ENCODE measurements at regions not wholly inside any gene's neighbourhood (a gene's known extent, or its start where the extent isn't known, plus 50 kb on each side); places are given as distances from the start of the nearest gene placed in this dataset.
"Not testable (repeated sequence)": the region's sequence is repeated elsewhere in the genome, so short reads cannot be mapped to it uniquely, and the experiment has no call there.

DNA sequence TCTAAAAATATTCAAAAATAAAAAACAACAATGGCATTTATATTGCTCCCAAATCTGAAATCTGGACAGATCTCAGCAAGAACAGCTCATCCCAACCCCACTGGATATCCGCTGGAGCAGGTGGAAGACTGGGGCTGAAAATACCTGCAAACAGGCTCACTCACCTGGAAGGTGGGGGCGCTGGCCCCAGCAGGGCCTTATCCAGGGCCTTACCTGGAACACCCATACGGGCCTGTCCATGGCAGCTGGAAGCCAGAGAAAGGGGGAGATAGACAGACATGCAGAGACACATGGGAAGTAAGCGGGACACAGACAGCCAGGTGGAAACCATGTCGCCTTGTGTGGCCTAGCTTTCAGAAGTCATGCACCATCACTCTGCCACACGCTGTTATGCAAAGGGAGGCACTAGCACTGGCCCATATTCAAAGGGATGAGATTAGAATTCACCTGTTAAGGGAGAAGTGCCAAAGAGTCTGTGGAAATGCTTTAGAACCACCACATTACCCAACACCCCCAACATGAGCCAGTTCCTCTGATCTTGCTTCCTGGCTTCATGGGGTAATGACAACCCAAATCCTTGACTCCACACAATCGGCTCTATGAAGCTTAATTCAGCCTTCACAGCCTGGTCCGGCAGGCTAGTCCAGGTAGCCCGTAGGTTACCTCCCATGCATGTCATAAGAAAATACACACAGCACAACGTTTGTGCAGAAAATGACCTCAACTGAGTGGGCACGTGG is 99.0 kb upstream of the CDYL start:
- no peak for DNase-seq

DNA sequence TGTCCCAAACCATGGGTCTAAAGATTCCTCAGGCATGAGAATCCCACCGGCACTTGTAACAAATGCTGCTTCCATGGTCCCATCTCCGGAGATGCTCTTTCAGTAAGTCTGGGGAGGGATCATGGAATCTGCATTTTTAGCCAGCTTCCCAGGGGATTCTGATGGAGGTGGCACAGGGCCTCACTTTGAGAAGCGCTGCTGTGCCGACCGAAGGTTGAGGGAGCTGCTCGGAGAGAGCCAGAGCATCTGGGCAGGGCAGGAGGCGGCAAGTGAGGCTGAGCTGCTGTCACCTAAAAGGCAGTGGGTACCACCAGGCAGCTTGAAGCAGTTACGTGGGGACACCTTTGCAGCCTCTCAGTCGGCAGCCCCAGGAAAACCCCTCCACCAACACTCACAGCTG is 100.2 kb upstream of the CDYL start:
- no peak for DNase-seq

DNA sequence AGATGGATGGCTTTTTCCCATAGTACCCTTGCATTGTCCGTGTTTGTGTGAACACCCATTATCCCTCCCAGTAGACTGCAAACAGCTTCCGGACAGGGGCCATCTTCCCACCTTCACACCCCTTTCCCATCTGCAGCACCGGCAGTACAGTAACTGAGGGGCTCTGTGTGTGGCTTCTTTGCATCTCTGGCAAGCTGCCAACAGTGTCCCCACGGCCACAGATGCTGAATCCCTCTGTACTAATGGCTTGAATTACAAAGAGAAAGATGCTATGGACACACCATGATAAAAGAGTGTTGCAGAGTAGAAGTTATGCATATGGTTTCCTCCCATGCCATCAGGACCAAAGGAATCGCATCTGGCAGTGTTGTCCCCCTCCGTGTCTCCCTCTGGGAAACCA is 101.1 kb upstream of the CDYL start:
- no peak for DNase-seq

DNA sequence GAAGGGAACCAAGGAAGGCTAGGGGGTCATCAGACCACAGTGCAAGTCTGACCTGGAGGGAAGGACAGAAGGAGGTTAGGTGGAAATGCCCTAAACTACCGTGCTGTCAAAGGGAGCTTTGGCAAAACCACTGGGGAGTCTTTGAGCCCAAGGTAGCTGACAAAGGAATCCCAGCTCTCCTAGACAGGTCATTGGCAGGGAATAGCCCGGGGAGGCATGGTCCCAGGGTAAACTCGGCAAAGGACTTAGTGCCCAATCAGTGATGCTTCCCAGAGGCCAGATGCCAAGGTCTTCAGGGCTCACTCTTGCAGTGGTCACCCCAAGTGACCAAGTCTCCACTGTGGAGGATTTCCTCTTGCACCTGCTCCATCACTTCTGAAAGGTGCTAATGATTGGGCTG is 102.3 kb upstream of the CDYL start:
- no peak for DNase-seq

DNA sequence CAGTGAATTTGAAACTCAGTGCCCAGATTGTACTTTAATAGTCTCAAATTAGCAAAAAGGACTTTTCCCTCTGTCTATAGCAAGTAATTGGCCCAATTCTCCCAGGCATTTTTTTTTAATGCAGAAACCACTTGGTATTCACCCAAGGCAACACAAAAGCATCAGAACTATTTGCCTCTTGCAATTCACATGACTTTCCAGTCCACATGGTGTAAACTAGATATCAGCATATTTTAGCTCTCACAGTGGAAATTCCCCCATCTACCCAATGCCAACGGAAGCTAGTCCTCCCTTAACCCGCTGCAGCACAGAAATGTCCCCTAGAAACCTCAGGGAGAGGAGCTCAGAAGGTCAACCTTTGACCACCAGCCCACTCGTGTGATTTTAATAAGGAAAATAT is 103.4 kb upstream of the CDYL start:
- no peak for DNase-seq

DNA sequence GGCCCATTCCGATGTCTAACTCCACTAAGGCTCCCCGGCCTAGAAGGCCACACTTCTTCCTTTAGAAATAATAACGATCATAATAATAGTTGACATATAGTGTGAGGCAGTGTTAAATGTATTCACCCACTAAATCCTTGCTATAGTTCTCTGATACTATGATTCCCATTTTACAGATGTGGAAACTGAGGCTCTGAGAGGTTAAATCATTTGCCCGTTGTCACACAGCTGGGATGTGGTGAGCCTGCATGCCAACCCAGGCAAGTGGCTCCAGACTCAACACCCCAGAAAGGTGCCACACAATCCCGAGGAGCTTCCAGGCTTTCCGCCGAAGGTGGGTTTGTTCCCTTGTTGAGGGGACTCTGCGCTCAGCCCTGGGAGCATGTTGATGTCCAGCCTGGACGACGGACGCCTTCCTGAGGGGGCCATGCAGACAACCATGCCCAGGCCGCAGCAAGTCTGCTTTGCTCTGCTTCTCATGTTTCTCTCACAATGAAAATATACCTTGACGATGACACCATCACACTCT is 104.6 kb upstream of the CDYL start:
- DNase-seq = no peak

DNA sequence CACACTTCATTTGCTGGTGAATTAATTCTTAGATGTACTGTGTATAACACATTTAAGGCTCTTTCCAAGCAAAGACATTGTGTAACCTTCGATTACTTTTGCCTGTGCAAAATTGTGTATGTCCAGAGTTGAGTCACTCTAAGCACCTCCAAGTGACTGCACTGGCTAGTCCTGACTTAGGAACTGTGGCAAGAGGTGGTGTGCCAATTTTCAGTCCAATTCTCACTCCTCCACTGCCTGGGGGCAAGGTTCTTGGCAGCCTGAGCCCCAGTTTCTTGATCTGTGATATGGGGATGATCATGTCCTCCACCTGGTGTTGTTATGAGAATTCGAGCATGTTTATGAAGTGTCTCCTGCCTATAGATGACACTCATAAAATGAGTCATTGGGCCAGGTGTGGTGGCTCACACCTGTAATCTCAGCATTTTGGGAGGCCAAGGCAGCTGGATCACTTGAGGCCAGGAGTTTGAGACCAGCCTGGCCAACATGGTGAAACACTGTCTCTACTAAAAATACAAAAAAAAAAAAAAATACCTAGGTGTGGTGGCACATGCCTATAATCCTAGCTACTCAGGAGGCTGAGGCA is 105.3 kb upstream of the CDYL start:
- DNase-seq = no peak

DNA sequence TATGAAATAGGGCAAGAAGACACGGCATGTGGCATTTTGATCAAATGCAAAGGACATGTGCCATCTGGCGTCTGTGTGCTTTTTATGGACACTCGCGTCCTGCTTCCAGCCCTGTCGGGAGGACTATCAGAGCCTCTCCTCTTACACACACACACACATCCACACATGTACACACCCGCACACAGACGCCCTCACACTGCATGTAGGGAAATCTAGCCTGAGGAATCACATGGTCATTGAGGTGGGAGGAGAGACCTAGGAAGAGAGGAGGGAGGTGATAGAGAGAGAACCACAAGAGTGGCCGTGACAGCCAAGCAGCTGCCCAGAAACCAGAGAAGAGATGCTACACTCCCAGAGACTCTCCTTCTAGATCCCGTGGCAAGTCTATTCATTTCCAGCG is 105.9 kb upstream of the CDYL start:
- no peak for DNase-seq

DNA sequence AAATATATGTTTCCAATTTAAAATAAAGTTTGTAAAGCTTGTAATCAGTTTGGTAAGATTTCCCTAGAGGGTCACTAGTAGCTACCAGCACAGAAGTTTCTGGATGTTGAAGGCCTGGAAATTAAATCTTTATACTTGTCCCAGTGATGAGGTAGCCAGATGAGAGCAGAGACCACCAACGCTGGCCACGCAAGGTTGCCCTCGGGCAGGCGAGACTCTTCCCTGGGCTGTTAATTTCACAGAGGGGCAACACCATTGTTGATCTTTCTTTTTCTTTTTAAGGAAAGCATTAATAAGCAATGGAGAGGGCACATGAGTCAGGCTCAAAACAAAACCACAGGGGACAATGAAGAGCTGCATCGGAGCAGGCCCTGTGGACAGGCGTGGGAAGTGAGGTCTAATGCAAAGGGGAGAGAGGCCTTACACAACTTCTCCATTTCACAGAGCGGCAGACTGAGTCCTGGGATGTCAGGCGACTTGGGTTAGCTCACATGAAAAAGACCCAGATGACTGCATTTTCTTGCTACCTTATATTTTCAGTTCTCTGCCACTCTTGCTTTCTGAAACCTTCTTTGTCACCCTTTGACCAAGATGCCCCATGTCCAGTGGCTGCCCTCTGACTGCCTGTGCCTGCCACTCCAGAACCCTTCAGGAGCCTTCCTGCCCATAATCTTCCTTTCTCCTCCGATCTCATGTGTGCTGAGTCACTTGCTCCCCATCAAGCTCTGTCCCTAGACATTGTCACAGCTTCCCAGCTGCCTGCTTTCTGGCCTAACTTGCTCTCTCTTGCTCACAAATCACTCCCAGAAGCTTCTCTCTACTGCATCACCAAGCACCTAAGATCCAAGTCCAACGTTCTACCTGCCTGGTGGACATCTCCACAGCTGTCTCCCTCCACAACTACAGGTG is 107.7 kb upstream of the CDYL start:
- no peak for DNase-seq

DNA sequence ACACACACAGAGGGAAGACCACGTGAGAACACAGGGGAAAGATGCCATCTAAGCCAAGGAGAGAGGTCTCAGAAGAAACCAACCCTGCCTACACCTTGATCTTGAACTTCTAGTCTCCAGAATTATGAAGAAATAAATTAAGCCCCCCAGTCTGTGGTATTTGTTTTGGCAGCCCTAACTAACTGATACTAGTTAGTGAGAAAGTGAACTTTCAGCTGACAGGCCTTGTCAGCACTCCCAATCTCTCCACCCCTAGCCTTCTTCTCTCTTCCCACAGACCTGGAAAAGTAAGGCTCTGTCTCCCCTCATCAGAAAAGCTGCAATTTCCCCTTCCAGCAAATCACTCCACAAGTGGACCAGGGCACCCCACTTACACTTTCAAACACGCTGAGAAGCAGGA is 108.6 kb upstream of the CDYL start:
- no peak for DNase-seq

DNA sequence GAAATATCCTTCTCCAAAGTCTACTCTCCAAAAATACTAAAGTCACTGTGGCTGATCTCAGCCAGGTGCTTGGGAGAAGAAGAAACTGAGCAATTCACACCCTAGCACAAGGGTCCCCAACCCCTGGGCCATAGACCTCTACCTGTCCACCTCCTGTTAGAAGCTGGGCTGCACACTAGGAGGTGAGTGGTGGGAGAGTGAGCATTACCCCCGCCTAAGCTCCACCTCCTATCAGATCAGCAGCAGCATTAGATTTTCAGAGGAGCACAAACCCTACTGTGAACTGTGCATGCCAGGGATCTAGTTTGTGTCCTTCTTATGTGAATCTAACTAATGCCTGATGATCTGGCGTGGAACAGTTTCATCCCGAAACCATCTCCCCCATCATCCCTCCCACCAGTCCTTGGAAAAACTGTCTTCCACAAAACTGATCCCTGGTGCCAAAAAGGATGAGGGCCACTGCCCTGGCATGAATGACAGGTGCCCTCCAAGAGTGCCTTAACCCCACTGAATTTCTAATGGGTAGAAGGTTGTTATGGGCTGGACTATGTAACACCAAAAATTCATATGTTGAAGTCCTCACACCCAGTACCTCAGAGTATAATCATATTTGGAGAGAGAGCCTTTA is 109.2 kb upstream of the CDYL start:
- no peak for DNase-seq

DNA sequence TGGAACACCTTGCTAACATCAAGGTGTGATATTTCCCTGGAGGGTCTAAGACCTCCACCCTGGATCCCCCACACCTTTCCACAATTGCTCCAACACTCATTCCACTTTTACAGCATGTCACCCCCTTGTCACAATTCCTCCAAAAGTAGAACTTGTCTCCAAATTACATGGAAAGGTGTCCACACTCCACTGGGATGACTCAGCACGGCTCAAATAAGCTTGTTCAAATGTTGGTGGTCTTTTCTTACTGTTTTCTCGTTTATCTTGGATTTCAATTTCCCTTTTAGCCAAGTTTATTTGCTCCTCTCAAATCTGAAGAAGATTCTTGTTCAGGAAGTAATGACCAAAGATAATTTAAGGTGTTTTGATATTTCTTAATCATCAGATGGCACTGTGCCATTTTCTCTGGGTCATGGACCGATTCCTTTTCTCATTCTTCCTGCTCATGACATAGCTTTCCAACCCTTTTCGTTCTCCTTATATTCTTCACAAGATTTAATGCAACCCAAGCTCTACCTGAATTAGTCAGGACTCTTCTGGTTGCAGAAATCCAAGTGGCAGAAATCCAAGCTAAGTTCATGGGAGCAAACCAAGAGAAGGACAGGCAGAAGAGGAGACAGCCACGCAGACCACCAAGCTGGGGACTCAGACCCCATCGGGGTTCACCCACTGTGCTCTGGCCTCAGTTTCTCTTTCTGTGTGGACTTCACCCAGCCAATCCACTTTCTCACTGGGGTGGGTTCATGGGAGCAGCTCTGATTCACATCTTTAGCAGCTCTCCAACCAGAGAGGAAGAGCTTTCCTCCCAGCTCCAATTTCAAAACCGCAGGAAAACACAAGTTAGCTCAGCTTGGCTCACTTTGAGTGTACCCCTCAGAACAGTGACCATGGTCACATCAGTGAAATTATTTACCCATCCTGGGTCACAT is 110.5 kb upstream of the CDYL start:
- DNase-seq = no peak

DNA sequence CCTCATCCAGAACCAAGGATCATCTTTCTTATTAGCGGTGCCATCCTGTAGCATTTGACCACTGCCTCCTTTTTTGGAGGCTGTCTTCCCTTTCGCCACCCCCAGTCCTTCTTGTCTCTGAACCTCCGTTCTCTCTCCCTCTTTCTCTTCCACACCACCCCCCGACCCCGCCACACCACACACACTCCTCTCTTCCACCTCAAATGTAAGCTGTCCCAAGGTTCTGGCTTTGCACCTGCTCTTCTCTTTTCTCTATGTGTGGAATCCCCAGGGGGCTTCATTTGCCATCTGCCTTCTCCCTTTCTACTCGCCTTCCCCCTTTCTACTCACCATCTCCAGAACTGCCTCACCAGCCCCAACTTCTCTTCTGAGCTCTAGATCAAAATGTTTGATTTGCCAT is 111.3 kb upstream of the CDYL start:
- peak; percentile 5 for DNase-seq

DNA sequence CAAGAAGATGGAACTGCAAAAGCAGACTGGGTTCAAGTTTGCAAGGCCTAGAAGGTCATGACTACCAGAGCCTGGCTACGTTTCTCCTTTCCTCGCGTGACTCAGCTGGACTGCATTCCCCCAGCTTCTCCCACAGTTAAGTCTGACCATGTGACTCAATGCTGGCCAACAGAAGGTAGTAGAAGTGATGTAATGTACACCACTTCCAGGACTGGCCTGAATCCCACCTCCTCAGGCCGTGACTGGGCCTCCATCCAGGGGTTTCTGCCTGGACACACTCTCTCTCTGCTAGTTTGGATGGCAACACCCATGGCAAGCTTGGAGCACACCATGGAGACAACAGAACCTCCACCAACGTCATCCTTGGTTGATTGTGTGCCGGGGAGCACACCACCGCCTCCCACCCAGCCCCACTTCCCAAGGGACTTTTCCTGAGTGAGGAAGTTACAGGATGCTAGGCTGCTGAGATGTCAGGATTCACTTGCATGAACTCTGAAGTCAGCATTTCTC is 112.0 kb upstream of the CDYL start:
- no peak for DNase-seq

DNA sequence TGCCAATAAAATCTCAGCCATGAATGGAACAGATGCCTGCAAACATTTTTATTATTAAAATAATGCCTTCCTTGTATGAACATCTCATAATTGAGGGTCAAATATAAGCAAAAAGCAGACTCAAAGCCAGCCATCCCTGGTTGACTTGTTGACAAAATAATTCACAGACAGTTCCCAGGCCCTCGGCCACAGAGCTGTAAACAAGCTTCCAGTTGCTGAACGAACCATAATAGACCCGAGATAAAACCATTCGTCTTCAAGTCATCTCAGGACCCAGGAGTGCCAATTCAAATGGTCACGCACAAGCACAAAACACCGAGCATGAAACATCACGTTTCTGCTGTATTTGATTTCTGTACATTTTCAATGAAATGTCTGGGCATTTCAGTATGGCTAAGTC is 113.3 kb upstream of the CDYL start:
- no peak for DNase-seq

DNA sequence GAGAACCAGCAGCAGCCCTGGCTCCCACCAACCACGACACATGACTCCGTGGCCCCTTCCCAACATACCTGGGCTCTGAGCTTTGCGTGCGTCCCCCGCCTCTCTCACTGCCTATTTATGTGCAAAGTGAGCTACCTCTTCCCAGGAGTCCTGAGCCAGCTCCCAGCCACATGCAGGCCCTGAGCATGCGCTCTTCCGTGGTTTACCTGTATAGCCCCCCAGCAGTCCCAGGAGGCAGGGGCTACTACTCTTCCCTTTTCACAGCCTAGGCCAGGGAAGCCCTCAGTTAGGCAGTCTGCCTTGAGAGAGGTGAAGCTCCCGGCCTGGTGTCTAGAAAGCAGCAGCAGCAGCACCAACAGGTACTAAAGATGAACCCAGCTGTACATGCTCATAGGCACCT is 114.8 kb upstream of the CDYL start:
- no peak for DNase-seq

DNA sequence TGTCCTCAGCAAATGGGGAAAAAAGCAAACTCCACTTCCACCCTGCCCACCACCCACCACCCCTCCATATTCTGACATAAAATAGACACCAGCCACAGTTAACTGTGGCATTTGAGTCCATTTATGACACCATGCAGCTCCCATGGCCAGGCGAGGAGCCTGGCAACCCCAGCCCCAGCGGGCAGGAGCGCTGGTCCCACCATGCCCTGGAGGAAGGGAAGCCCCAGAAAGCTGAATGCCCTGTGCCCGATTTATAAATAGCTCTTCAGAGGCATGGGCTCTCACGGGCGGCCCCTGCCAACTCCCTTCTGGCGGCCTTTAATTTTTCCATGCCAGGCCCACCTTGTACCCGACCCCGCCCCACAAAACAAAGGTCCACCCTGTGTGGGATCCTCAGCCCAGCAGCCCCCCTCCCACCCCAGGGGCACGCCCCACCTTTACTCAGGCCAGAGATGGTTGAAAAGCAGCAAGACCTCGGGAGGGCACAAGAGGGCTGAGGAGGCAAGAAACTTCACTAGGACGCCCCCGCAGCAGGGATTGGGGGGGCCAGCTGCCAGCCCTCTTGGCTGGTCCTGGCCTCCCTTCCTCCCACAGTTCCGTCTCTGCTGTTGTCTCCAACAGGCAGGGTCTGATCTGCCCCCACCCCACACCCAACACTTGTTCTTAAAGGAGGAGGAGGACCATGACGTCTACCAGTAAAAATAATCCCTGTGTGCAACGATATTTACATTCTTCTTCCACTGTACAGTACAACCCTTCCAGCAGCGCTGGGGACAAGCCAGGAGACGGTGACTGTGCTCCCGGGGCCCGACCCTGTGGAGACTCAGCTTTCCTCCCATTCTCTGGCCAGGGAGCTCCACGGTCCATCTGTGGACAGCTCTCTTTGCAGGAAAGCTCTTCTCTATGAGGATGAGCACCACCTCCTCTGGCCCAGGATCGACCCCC is 115.6 kb upstream of the CDYL start:
- DNase-seq = no peak

DNA sequence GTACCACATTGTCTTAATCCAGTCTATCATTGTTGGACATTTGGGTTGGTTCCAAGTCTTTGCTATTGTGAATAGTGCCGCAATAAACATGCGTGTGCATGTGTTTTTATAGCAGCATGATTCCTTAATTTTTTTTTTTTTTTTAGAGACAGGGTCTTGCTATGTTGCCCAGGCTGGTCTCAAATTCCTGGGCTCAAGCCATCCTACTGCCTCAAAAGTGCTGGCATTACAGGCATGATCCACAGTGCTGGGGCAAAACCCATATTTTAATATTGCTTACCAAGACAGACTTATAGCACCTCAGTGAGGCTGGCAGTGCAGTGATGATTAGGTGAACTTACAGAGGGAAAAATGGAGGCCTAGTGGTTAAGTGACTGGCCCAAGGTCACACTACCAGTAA is 116.5 kb upstream of the CDYL start:
- DNase-seq = not testable (repeated sequence)

DNA sequence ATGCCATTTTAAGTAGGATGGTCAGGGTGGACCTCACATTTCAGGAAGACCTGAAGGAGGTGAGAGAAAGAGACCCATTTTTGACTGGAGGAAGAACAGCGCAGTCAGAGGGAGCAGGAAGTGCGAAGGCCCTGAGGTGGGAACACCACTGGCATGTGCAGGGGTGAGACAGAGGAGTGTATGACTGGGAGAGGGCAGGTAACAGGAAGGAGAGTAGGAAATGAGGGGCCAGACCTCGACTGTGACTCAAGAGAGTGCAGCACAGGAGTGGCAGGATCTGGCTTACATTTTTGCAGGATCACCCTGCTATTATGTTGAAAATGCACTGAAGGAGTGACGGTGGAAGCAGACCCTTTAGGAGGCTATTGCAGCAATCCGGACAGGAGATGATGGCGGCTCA is 117.7 kb upstream of the CDYL start:
- DNase-seq = no peak

DNA sequence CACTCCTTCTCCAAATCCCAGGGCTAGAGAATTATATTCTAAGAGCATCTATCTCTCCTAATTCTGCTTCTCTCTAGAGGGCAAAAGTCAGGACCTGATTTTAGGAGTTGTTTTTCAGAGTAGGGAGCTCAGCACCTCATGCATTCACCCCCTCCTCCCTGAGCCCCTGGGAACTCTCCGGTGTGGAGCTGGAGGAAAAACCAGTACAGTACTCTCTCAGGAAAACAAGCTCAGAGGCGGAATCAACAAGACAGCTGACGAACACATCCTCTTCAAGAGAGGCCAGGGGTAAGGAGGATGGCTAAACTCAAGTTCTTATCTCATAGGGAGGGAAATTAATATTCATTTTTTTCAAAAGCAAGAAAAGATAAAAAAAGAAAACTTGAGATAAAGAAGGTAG is 120.1 kb upstream of the CDYL start:
- no peak for DNase-seq
